Smooth muscle cell (in vitro differentiated cells): ENCODE measurements at regions not wholly inside any gene's neighbourhood (a gene's known extent, or its start where the extent isn't known, plus 50 kb on each side); places are given as distances from the start of the nearest gene placed in this dataset.

Source experiments
- DNase-seq: peaks from one replicate; lab custom pipeline; 2025; ENCODE audit not compliant: unreplicated experiment; lab: John Stamatoyannopoulos, UW
- H2AFZ ChIP-seq: fragments of 200-600 bp; sonication (generic); 2 replicates; pipeline ENCODE4 v1.6.0; 2016; ENCODE audit warnings: antibody characterized with exemption, low read depth, mild to moderate bottlenecking
- H3F3A ChIP-seq: fragments of 200-600 bp; sonication (generic); 2 replicates; pipeline ENCODE4 v1.6.0; 2017; ENCODE audit warnings: antibody characterized with exemption, low read depth
- H3K27ac ChIP-seq: fragments of 200-600 bp; sonication (generic); 2 replicates; pipeline ENCODE4 v1.5.1; 2016; ENCODE audit warnings: low read depth, mild to moderate bottlenecking
- H3K27me3 ChIP-seq: fragments of 200-600 bp; sonication (generic); 2 replicates; pipeline ENCODE4 v1.6.1; 2016; ENCODE audit warnings: low read depth, mild to moderate bottlenecking
- H3K36me3 ChIP-seq: fragments of 200-600 bp; sonication (generic); 2 replicates; pipeline ENCODE4 v1.5.1; 2016; ENCODE audit warnings: low read depth
- H3K4me1 ChIP-seq: fragments of 200-600 bp; sonication (generic); 2 replicates; pipeline ENCODE4 v1.5.1; 2016; ENCODE audit warnings: low read depth
- H3K4me2 ChIP-seq: fragments of 200-600 bp; sonication (generic); 2 replicates; pipeline ENCODE4 v1.6.0; 2016; ENCODE audit warnings: mild to moderate bottlenecking
- H3K4me3 ChIP-seq: fragments of 200-600 bp; sonication (generic); 2 replicates; pipeline ENCODE4 v1.5.1; 2016; ENCODE audit warnings: mild to moderate bottlenecking
- H3K79me2 ChIP-seq: fragments of 200-600 bp; sonication (generic); 2 replicates; pipeline ENCODE4 v1.6.0; 2016; ENCODE audit warnings: low read depth, mild to moderate bottlenecking
- H3K9ac ChIP-seq: fragments of 200-600 bp; sonication (generic); 2 replicates; pipeline ENCODE4 v1.6.0; 2016; ENCODE audit warnings: low read depth
- H3K9me3 ChIP-seq: fragments of 200-600 bp; sonication (generic); replicated peaks from 2 replicates; pipeline ENCODE4 v1.5.1; 2016; ENCODE audit warnings: low read depth
- H4K20me1 ChIP-seq: fragments of 200-600 bp; sonication (generic); 2 replicates; pipeline ENCODE4 v1.6.0; 2016; ENCODE audit warnings: low read depth
- CTCF ChIP-seq: fragments of 200-600 bp; sonication (generic); IDR thresholded peaks from 2 replicates; pipeline ENCODE4 v1.5.1; 2017; ENCODE audit warnings: borderline replicate concordance, mild to moderate bottlenecking, antibody characterized with exemption; ENCODE audit not compliant: insufficient read depth, poor library complexity, severe bottlenecking
- WGBS: methylation state at CpG from one replicate; pipeline ENCODE4 v1.1.7; 2016; ENCODE audit warnings: low lambda C conversion rate; 5-methylcytosine and 5-hydroxymethylcytosine counted together

- 73% methylated on average over 7 of the region's 7 CpGs for WGBS
- H3K4me2 ChIP-seq = no peak overlapping the region
- no peaks in the 10 kb centered on the region for H4K20me1 ChIP-seq
- H3K79me2 ChIP-seq = no peaks in the 10 kb centered on the region
- no peak overlapping the region for H3K27ac ChIP-seq
- no peak overlapping the region for H3K4me3 ChIP-seq
- no peak overlapping the region for H2AFZ ChIP-seq
- H3K27me3 ChIP-seq = no peaks in the 10 kb centered on the region
- H3F3A ChIP-seq = no peaks in the 10 kb centered on the region
- DNase-seq = no peak
- no peaks in the 10 kb centered on the region for H3K4me1 ChIP-seq
- TF ChIP-seq CTCF = no peak
- H3K9ac ChIP-seq = no peak overlapping the region
- no peaks in the 10 kb centered on the region for H3K9me3 ChIP-seq
- H3K36me3 ChIP-seq = no peaks in the 10 kb centered on the region
Observed at GRCh38 chr1:71262970-71263369, 182.1 kb upstream of the ZRANB2 start.

GRCh38 chr1:71252900-71253299 lies 172.1 kb upstream of the ZRANB2 start:
- H3K4me1 ChIP-seq = no peaks in the 10 kb centered on the region
- H3K27me3 ChIP-seq = no peaks in the 10 kb centered on the region
- H3K36me3 ChIP-seq = no peaks in the 10 kb centered on the region
- 71% methylated on average over 3 of the region's 3 CpGs for WGBS
- H3K27ac ChIP-seq = no peak overlapping the region
- no peaks in the 10 kb centered on the region for H4K20me1 ChIP-seq
- H3K4me2 ChIP-seq = no peak overlapping the region
- H3K79me2 ChIP-seq = no peaks in the 10 kb centered on the region
- no peak overlapping the region for H2AFZ ChIP-seq
- H3F3A ChIP-seq = no peaks in the 10 kb centered on the region
- no peak for TF ChIP-seq CTCF
- H3K9ac ChIP-seq = no peak overlapping the region
- DNase-seq = no peak
- no peak overlapping the region for H3K4me3 ChIP-seq
- H3K9me3 ChIP-seq = no peaks in the 10 kb centered on the region

- H4K20me1 ChIP-seq = no peaks in the 10 kb centered on the region
- H3K79me2 ChIP-seq = no peaks in the 10 kb centered on the region
- no peak overlapping the region for H3K9ac ChIP-seq
- DNase-seq = no peak
- no peak overlapping the region for H3K4me3 ChIP-seq
- H3K4me1 ChIP-seq = no peaks in the 10 kb centered on the region
- H3K27me3 ChIP-seq = no peaks in the 10 kb centered on the region
- no peak overlapping the region for H3K4me2 ChIP-seq
- WGBS = 89% methylated on average over 4 of the region's 4 CpGs
- no peak overlapping the region for H3K27ac ChIP-seq
- H2AFZ ChIP-seq = no peak overlapping the region
- no peaks in the 10 kb centered on the region for H3K36me3 ChIP-seq
- no peaks in the 10 kb centered on the region for H3F3A ChIP-seq
- no peak for TF ChIP-seq CTCF
- no peaks in the 10 kb centered on the region for H3K9me3 ChIP-seq
Observed at GRCh38 chr1:71245246-71245645, 164.4 kb upstream of the ZRANB2 start.

GRCh38 chr1:71242239-71242638 lies 161.4 kb upstream of the ZRANB2 start:
- TF ChIP-seq CTCF = no peak
- H3K9ac ChIP-seq = no peak overlapping the region
- H3K79me2 ChIP-seq = no peaks in the 10 kb centered on the region
- no peaks in the 10 kb centered on the region for H3K27me3 ChIP-seq
- no peaks in the 10 kb centered on the region for H3K9me3 ChIP-seq
- H3K36me3 ChIP-seq = no peaks in the 10 kb centered on the region
- 100% methylated on average over 1 of the region's 1 CpG for WGBS
- H3K4me3 ChIP-seq = no peak overlapping the region
- no peaks in the 10 kb centered on the region for H3F3A ChIP-seq
- no peak overlapping the region for H3K27ac ChIP-seq
- no peak for DNase-seq
- H3K4me1 ChIP-seq = no peaks in the 10 kb centered on the region
- no peaks in the 10 kb centered on the region for H4K20me1 ChIP-seq
- no peak overlapping the region for H3K4me2 ChIP-seq
- H2AFZ ChIP-seq = no peak overlapping the region
